Mesodermal cell (in vitro differentiated cells): ENCODE measurements at regions not wholly inside any gene's neighbourhood (a gene's known extent, or its start where the extent isn't known, plus 50 kb on each side); places are given as distances from the start of the nearest gene placed in this dataset.

Experiments used
- H3K27ac ChIP-seq: 2 replicates; pipeline ENCODE4 v1.7.0; 2013; ENCODE audit warnings: mild to moderate bottlenecking, low read depth, low read length, moderate library complexity; ENCODE audit not compliant: severe bottlenecking
- H3K36me3 ChIP-seq: 2 replicates; pipeline ENCODE4 v1.7.1; 2013; ENCODE audit warnings: mild to moderate bottlenecking, low read length, moderate library complexity; ENCODE audit not compliant: control insufficient read depth, insufficient read depth
- H3K4me1 ChIP-seq: one replicate; pipeline ENCODE4 v1.7.1; 2013; ENCODE audit warnings: mild to moderate bottlenecking, low read length; ENCODE audit not compliant: insufficient read depth, control insufficient read depth, poor library complexity, severe bottlenecking
- H3K4me3 ChIP-seq: 2 replicates; pipeline ENCODE4 v1.7.0; 2013; ENCODE audit warnings: low read length, control low read depth, mild to moderate bottlenecking; ENCODE audit not compliant: insufficient read depth, poor library complexity, severe bottlenecking; ENCODE audit errors: extremely low read depth
- H3K9me3 ChIP-seq: 2 replicates; pipeline ENCODE4 v1.7.1; 2013; ENCODE audit warnings: mild to moderate bottlenecking, low read length, moderate library complexity; ENCODE audit not compliant: control insufficient read depth
- WGBS, 2 experiments: methylation state at CpG; one replicate each; pipeline ENCODE4 v1.1.5; 2013; ENCODE audit warnings: missing lambda C conversion rate in 2 of 2; ENCODE audit not compliant: insufficient coverage in 2 of 2; 5-methylcytosine and 5-hydroxymethylcytosine counted together

- Histone ChIP-seq H3K36me3 (no peaks in the 10 kb centered on the region), H3K4me1 (no peaks in the 10 kb centered on the region), H3K9me3 (no peaks in the 10 kb centered on the region), H3K4me3 (no peak overlapping the region), H3K27ac (no peak overlapping the region)
- 85 to 93% methylated on average over 4 of the region's 6 CpGs for WGBS, 2 experiments
Observed at GRCh38 chr12:125652681-125653080, 587.4 kb downstream of the AACS start.

GRCh38 chr12:125657681-125658080, 592.4 kb downstream of the AACS start:
- WGBS, 2 experiments: 89 to 96% methylated on average over 3 of the region's 3 CpGs
- Histone ChIP-seq H3K27ac (no peak overlapping the region), H3K9me3 (no peaks in the 10 kb centered on the region), H3K36me3 (no peaks in the 10 kb centered on the region), H3K4me1 (no peaks in the 10 kb centered on the region), H3K4me3 (no peak overlapping the region)

- no peaks in the 10 kb centered on the region for H3K36me3 ChIP-seq
- H3K4me3 ChIP-seq: no peak overlapping the region
- H3K27ac ChIP-seq: no peak overlapping the region
- no peaks in the 10 kb centered on the region for H3K4me1 ChIP-seq
- WGBS, 2 experiments: 88 to 92% methylated on average over 5 to 9 of the region's 11 CpGs
- H3K9me3 ChIP-seq: no peaks in the 10 kb centered on the region
Observed at GRCh38 chr12:125674554-125675338, 609.5 kb downstream of the AACS start.

- H3K9me3 ChIP-seq: no peaks in the 10 kb centered on the region
- H3K4me3 ChIP-seq: no peak overlapping the region
- H3K36me3 ChIP-seq: no peaks in the 10 kb centered on the region
- H3K4me1 ChIP-seq: no peaks in the 10 kb centered on the region
- H3K27ac ChIP-seq: no peak overlapping the region
- no CpG with 5 or more reads among the region's 1 CpG for WGBS, 2 experiments
Observed at GRCh38 chr12:125676366-125676765, 611.1 kb downstream of the AACS start.

GRCh38 chr12:125677829-125678228, 612.6 kb downstream of the AACS start:
- H3K27ac ChIP-seq: no peak overlapping the region
- H3K4me1 ChIP-seq: no peaks in the 10 kb centered on the region
- H3K9me3 ChIP-seq: no peaks in the 10 kb centered on the region
- 85 to 86% methylated on average over 4 of the region's 4 CpGs for WGBS, 2 experiments
- H3K36me3 ChIP-seq: no peaks in the 10 kb centered on the region
- H3K4me3 ChIP-seq: no peak overlapping the region

GRCh38 chr12:125678589-125678993, 613.4 kb downstream of the AACS start:
- Histone ChIP-seq H3K9me3 (no peaks in the 10 kb centered on the region), H3K4me1 (no peaks in the 10 kb centered on the region), H3K36me3 (no peaks in the 10 kb centered on the region), H3K4me3 (no peak overlapping the region), H3K27ac (no peak overlapping the region)
- WGBS, 2 experiments: 79 to 95% methylated on average over 3 of the region's 3 CpGs

GRCh38 chr12:125683748-125684381, 618.6 kb downstream of the AACS start:
- Histone ChIP-seq H3K4me1 (no peaks in the 10 kb centered on the region), H3K36me3 (no peaks in the 10 kb centered on the region), H3K9me3 (no peaks in the 10 kb centered on the region), H3K4me3 (no peak overlapping the region), H3K27ac (no peak overlapping the region)
- 12 to 15% methylated on average over 23 to 30 of the region's 30 CpGs for WGBS, 2 experiments

- no peak overlapping the region for H3K4me3 ChIP-seq
- no peaks in the 10 kb centered on the region for H3K36me3 ChIP-seq
- no peak overlapping the region for H3K27ac ChIP-seq
- no peaks in the 10 kb centered on the region for H3K4me1 ChIP-seq
- 91 to 92% methylated on average over 15 to 17 of the region's 17 CpGs for WGBS, 2 experiments
- H3K9me3 ChIP-seq: no peaks in the 10 kb centered on the region
Observed at GRCh38 chr12:125684968-125685790, 619.9 kb downstream of the AACS start.

GRCh38 chr12:125685915-125686314, 620.7 kb downstream of the AACS start:
- Histone ChIP-seq H3K27ac (no peak overlapping the region), H3K4me1 (no peaks in the 10 kb centered on the region), H3K36me3 (no peaks in the 10 kb centered on the region), H3K4me3 (no peak overlapping the region), H3K9me3 (no peaks in the 10 kb centered on the region)
- WGBS, 2 experiments: 57 to 69% methylated on average over 1 to 2 of the region's 3 CpGs

GRCh38 chr12:125687403-125687802, 622.2 kb downstream of the AACS start:
- no peak overlapping the region for H3K4me3 ChIP-seq
- no peak overlapping the region for H3K27ac ChIP-seq
- no peaks in the 10 kb centered on the region for H3K4me1 ChIP-seq
- no peaks in the 10 kb centered on the region for H3K9me3 ChIP-seq
- WGBS, 2 experiments: 66 to 90% methylated on average over 2 to 3 of the region's 3 CpGs
- no peaks in the 10 kb centered on the region for H3K36me3 ChIP-seq
